H1 (cell line): ENCODE measurements at regions not wholly inside any gene's neighbourhood (a gene's known extent, or its start where the extent isn't known, plus 50 kb on each side); places are given as distances from the start of the nearest gene placed in this dataset.

Experiments used
- CTCF ChIA-PET: fragments of 300-600 bp; sonication (Branson Sonifier 250); formaldehyde crosslinking; loops from one replicate; lab custom pipeline; 2021; ENCODE audit not compliant: partially characterized antibody; lab: Charles Lee
- POLR2A ChIA-PET: fragments of 300-600 bp; sonication (Branson Sonifier 250); formaldehyde crosslinking; loops from one replicate; lab custom pipeline; 2021; ENCODE audit warnings: inconsistent platforms; ENCODE audit not compliant: partially characterized antibody; lab: Charles Lee
- DNase-seq, 2 experiments: peaks; one replicate each; pipeline versions ENCODE4 v3.0.0 to v3.0.0-alpha.2; 2010 to 2022; ENCODE audit warnings: low spot score in 2 of 2, low read depth in 1 of 2, mixed read lengths in 1 of 2
- FAIRE-seq: peaks from 2 replicates; lab custom pipeline; 2011; peaks lifted over from hg19 to GRCh38; lab: Jason Lieb, UNC
- H2AFZ ChIP-seq: 2 replicates; pipeline ENCODE4 v1.8.1; 2012; ENCODE audit warnings: low read length, inconsistent platforms
- H2AK5ac ChIP-seq: 2 replicates; pipeline ENCODE4 v1.6.1; 2013; ENCODE audit warnings: low read depth, low read length
- H2BK120ac ChIP-seq: replicated peaks from 2 replicates; pipeline ENCODE3; 2013; ENCODE audit warnings: low read depth, low read length, inconsistent platforms
- H2BK12ac ChIP-seq: 2 replicates; pipeline ENCODE4 v1.6.1; 2013; ENCODE audit warnings: low read depth, low read length
- H2BK15ac ChIP-seq: 2 replicates; pipeline ENCODE4 v1.6.1; 2013; ENCODE audit warnings: low read length
- H2BK20ac ChIP-seq: 2 replicates; pipeline ENCODE4 v1.6.1; 2013; ENCODE audit warnings: low read length
- H2BK5ac ChIP-seq: 2 replicates; pipeline ENCODE4 v1.6.1; 2013; ENCODE audit warnings: low read depth, low read length
- H3K14ac ChIP-seq: 2 replicates; pipeline ENCODE4 v1.6.1; 2013; ENCODE audit warnings: inconsistent platforms; ENCODE audit not compliant: insufficient read length
- H3K18ac ChIP-seq: 2 replicates; pipeline ENCODE4 v1.6.1; 2013; ENCODE audit warnings: low read length; ENCODE audit errors: extremely low read depth
- H3K23ac ChIP-seq: 2 replicates; pipeline ENCODE4 v1.6.1; 2013; ENCODE audit warnings: inconsistent platforms; ENCODE audit not compliant: insufficient read length
- H3K23me2 ChIP-seq: 2 replicates; pipeline ENCODE4 v1.6.1; 2013; ENCODE audit warnings: low read depth, low read length
- H3K27ac ChIP-seq: 2 replicates; pipeline ENCODE4 v1.6.1; 2011; ENCODE audit warnings: low read depth, low read length, inconsistent platforms
- H3K27me3 ChIP-seq, 4 experiments: replicated peaks in 1 of 4; 1 replicate in 1 of 4; 2 replicates in 3 of 4; pipeline versions ENCODE4 v1.6.1 to v1.8.1; 2011 to 2013; ENCODE audit warnings: low read length in 3 of 4, mild to moderate bottlenecking in 3 of 4, inconsistent platforms in 2 of 4, mixed read lengths in 2 of 4, moderate library complexity in 1 of 4; ENCODE audit not compliant: control insufficient read depth in 3 of 4, insufficient read depth in 3 of 4; ENCODE audit errors: extremely low read depth in 1 of 4
- H3K36me3 ChIP-seq, 4 experiments: 2 replicates each; pipeline versions ENCODE4 v1.6.1 to v1.8.1; 2011 to 2013; ENCODE audit warnings: mild to moderate bottlenecking in 4 of 4, low read length in 3 of 4, moderate library complexity in 2 of 4, control low read depth in 1 of 4, inconsistent platforms in 1 of 4; ENCODE audit not compliant: insufficient read depth in 4 of 4, control insufficient read depth in 2 of 4
- H3K4ac ChIP-seq: replicated peaks from 2 replicates; pipeline ENCODE3; 2013; ENCODE audit warnings: low read length, low read depth, mixed read lengths, inconsistent platforms; ENCODE audit not compliant: insufficient read length
- H3K4me1 ChIP-seq, 4 experiments: replicated peaks in 1 of 4; 1 replicate in 1 of 4; 2 replicates in 3 of 4; pipeline versions ENCODE4 v1.6.1 to v1.8.1; 2011 to 2013; ENCODE audit warnings: low read length in 3 of 4, inconsistent platforms in 2 of 4, mixed read lengths in 1 of 4; ENCODE audit not compliant: insufficient read depth in 4 of 4, control insufficient read depth in 3 of 4
- H3K4me2 ChIP-seq, 2 experiments: 2 replicates each; pipeline versions ENCODE4 v1.6.1 to v1.8.1; 2011 to 2013; ENCODE audit warnings: low read depth in 2 of 2, low read length in 2 of 2, control low read depth in 1 of 2, inconsistent platforms in 1 of 2, mild to moderate bottlenecking in 1 of 2; ENCODE audit not compliant: insufficient read depth in 1 of 2
- H3K4me3 ChIP-seq, 4 experiments: fragments of 200-600, 300-600 bp in 1 of 4; sonication (generic), shearing (Covaris generic), sonication (Bioruptor Twin) in 1 of 4; 2 replicates each; pipeline versions ENCODE4 v1.5.1 to v1.8.1; 2011 to 2016; ENCODE audit warnings: low read length in 4 of 4, low read depth in 3 of 4, control low read depth in 2 of 4, inconsistent platforms in 2 of 4, mild to moderate bottlenecking in 2 of 4, mixed read lengths in 1 of 4, moderate library complexity in 1 of 4; ENCODE audit not compliant: insufficient read depth in 2 of 4; ENCODE audit errors: extremely low read depth in 1 of 4
- H3K56ac ChIP-seq: replicated peaks from 2 replicates; pipeline ENCODE3; 2013; ENCODE audit warnings: low read depth, mild to moderate bottlenecking, mixed read lengths, low read length, inconsistent platforms; ENCODE audit not compliant: insufficient read length
- H3K79me1 ChIP-seq: 2 replicates; pipeline ENCODE4 v1.6.1; 2013; ENCODE audit warnings: low read depth, low read length, control low read depth
- H3K79me2 ChIP-seq, 2 experiments: 2 replicates each; pipeline versions ENCODE4 v1.6.1 to v1.8.1; 2012 to 2013; ENCODE audit warnings: low read length in 2 of 2, mild to moderate bottlenecking in 2 of 2, inconsistent platforms in 1 of 2; ENCODE audit not compliant: insufficient read depth in 2 of 2, control insufficient read depth in 1 of 2
- H3K9ac ChIP-seq, 4 experiments: replicated peaks in 1 of 4; 1 replicate in 1 of 4; 2 replicates in 3 of 4; pipeline versions ENCODE4 v1.6.1 to v1.8.1; 2011 to 2013; ENCODE audit warnings: low read depth in 3 of 4, low read length in 3 of 4, control low read depth in 2 of 4, mild to moderate bottlenecking in 2 of 4, moderate library complexity in 2 of 4, inconsistent platforms in 1 of 4; ENCODE audit errors: extremely low read depth in 1 of 4
- H3K9me3 ChIP-seq, 2 experiments: 2 replicates each; pipeline versions ENCODE4 v1.6.1 to v1.8.1; 2012 to 2013; ENCODE audit warnings: mild to moderate bottlenecking in 2 of 2, moderate library complexity in 2 of 2, control low read depth in 1 of 2, inconsistent platforms in 1 of 2, low read depth in 1 of 2, low read length in 1 of 2, mixed read lengths in 1 of 2; ENCODE audit not compliant: insufficient read depth in 2 of 2
- H4K20me1 ChIP-seq, 2 experiments: replicated peaks in 1 of 2; 2 replicates each; pipeline versions ENCODE3 to v1.8.1; 2011 to 2013; ENCODE audit warnings: inconsistent platforms in 2 of 2, low read length in 2 of 2, mild to moderate bottlenecking in 1 of 2; ENCODE audit not compliant: insufficient read depth in 2 of 2, control insufficient read depth in 1 of 2
- H4K5ac ChIP-seq: 2 replicates; pipeline ENCODE4 v1.6.1; 2013; ENCODE audit warnings: low read length, low read depth, mixed read lengths, inconsistent platforms; ENCODE audit not compliant: insufficient read length
- H4K8ac ChIP-seq: 2 replicates; pipeline ENCODE4 v1.8.0; 2013; ENCODE audit warnings: mild to moderate bottlenecking, moderate library complexity, low read length, inconsistent platforms; ENCODE audit not compliant: insufficient read depth; ENCODE audit errors: extremely low read depth
- H4K91ac ChIP-seq: replicated peaks from 2 replicates; pipeline ENCODE3; 2013; ENCODE audit warnings: low read length, mixed read lengths, inconsistent platforms; ENCODE audit not compliant: insufficient read length
- CHD1 ChIP-seq: IDR thresholded peaks from 2 replicates; pipeline ENCODE4 v1.6.1; 2012; ENCODE audit warnings: low read depth, low read length, improper control_type of control experiment
- NANOG ChIP-seq: IDR thresholded peaks from 2 replicates; pipeline ENCODE4 v1.6.1; 2011; ENCODE audit warnings: low read length, low read depth, mild to moderate bottlenecking, inconsistent platforms; ENCODE audit not compliant: insufficient read depth, poor library complexity, severe bottlenecking
- RXRA ChIP-seq: IDR thresholded peaks from 2 replicates; pipeline ENCODE4 v1.6.1; 2011; ENCODE audit warnings: low read depth, mild to moderate bottlenecking, low read length, moderate library complexity; ENCODE audit not compliant: insufficient read depth
- TAF1 ChIP-seq: IDR thresholded peaks from 2 replicates; pipeline ENCODE4 v1.6.1; 2011; ENCODE audit warnings: mild to moderate bottlenecking, low read depth, low read length
- TCF12 ChIP-seq: IDR thresholded peaks from 2 replicates; pipeline ENCODE4 v1.6.1; 2011; ENCODE audit warnings: low read depth, mild to moderate bottlenecking, low read length
- TEAD4 ChIP-seq: IDR thresholded peaks from 2 replicates; pipeline ENCODE4 v1.6.1; 2012; ENCODE audit warnings: low read depth, low read length, inconsistent platforms, mixed read lengths
- WGBS, 2 experiments: shearing (Covaris generic) in 1 of 2; methylation state at CpG; one replicate each; pipeline versions ENCODE4 v1.1.6 to v1.1.7; 2013 to 2015; ENCODE audit warnings: low lambda C conversion rate in 2 of 2, mixed read lengths in 2 of 2, inconsistent platforms in 1 of 2, low coverage in 1 of 2, missing lambda C conversion rate in 1 of 2; ENCODE audit not compliant: insufficient replicate concordance in 2 of 2, insufficient coverage in 1 of 2, insufficient read length in 1 of 2; ENCODE audit errors: extremely low coverage in 1 of 2, missing lambda C conversion rate in 1 of 2; 5-methylcytosine and 5-hydroxymethylcytosine counted together
- TF ChIP-seq, protein P1 (sequence below), 3 experiments: IDR thresholded peaks; 1 replicate in 2 of 3; 2 replicates in 1 of 3; pipeline versions ENCODE4 v1.5.1 to v1.6.1; 2011; ENCODE audit warnings: low read length in 3 of 3, mild to moderate bottlenecking in 3 of 3, inconsistent platforms in 2 of 3, low read depth in 1 of 3, moderate library complexity in 1 of 3; ENCODE audit not compliant: insufficient read depth in 1 of 3; ENCODE audit errors: control extremely low read depth in 1 of 3
- TF ChIP-seq, protein P2 (sequence below): IDR thresholded peaks from 2 replicates; pipeline ENCODE4 v1.6.1; 2011; ENCODE audit warnings: low read length, improper control_type of control experiment

DNA sequence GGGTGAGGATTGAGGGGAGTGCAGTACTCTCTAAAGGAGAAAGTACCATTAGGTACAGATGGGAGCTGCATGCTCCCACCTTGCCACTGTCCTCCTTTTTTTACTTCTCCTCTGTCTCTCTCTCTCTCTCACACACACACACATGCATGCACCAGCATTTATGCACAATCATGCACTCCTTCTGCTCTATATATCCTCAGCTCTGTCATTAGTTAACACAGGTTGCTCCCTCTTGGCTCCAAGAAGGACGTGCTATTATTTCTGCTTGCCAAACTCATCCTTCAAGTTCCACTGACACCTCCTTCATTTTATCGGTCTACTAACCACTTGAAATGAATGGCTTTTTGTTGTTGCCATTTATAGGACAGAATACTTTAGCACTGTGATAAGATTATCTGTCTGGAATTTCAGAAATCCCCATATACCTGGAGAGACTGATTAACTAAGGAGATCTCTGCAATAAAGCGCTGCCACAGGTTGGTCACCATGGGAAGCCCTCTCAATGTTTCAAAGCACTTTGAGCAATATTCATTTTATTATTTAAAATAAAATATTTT, 178.5 kb upstream of the TRIB2 start:
- Histone ChIP-seq H3K9ac (no peak overlapping the region), H4K5ac (no peak overlapping the region), H4K20me1 (no peaks in the 10 kb centered on the region), H2BK20ac (no peak overlapping the region), H3K14ac (no peak overlapping the region), H3K23ac (no peak overlapping the region), H3K4me2 (no peak overlapping the region), H2BK120ac (no peak overlapping the region), H3K56ac (no peak overlapping the region), H4K91ac (no peak overlapping the region), H3K4me1 (no peaks in the 10 kb centered on the region), H3K79me2 (no peaks in the 10 kb centered on the region), H3K27me3 (no peaks in the 10 kb centered on the region), H3K79me1 (no peaks in the 10 kb centered on the region), H2AFZ (no peak overlapping the region), H3K9me3 (no peaks in the 10 kb centered on the region; a peak in 1 of 4 replicates), H3K27ac (no peak overlapping the region), H3K36me3 (no peaks in the 10 kb centered on the region), H2BK15ac (no peak overlapping the region), H3K18ac (no peak overlapping the region), H4K8ac (no peak overlapping the region), H2BK12ac (no peak overlapping the region), H2BK5ac (no peak overlapping the region), H3K23me2 (no peaks in the 10 kb centered on the region; the same call in 1 of the 2 replicates), H2AK5ac (no peak overlapping the region), H3K4ac (no peak overlapping the region), H3K4me3 (no peak overlapping the region)
- ChIA-PET POLR2A (interaction anchor here (0.7 kb wide), 1 partner anchor 138 kb away, joined by 3 read pairs; no protein-coding TSS in a partner anchor), CTCF (no interaction called here)
- no peak for DNase-seq
- 90% methylated on average over 3 of the region's 3 CpGs; no CpG with 5 or more reads in 1 of the 2 experiments for WGBS, 2 experiments
- TF ChIP-seq TEAD4 (no peak), NANOG (no peak), TAF1 (no peak), CHD1 (no peak), RXRA (no peak), TCF12 (no peak)
- TF ChIP-seq, protein P1, sequence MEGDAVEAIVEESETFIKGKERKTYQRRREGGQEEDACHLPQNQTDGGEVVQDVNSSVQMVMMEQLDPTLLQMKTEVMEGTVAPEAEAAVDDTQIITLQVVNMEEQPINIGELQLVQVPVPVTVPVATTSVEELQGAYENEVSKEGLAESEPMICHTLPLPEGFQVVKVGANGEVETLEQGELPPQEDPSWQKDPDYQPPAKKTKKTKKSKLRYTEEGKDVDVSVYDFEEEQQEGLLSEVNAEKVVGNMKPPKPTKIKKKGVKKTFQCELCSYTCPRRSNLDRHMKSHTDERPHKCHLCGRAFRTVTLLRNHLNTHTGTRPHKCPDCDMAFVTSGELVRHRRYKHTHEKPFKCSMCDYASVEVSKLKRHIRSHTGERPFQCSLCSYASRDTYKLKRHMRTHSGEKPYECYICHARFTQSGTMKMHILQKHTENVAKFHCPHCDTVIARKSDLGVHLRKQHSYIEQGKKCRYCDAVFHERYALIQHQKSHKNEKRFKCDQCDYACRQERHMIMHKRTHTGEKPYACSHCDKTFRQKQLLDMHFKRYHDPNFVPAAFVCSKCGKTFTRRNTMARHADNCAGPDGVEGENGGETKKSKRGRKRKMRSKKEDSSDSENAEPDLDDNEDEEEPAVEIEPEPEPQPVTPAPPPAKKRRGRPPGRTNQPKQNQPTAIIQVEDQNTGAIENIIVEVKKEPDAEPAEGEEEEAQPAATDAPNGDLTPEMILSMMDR (IDR thresholded peaks at IDR 0.05; ENCODE audit: control extremely low read depth in 1 of 3, insufficient read depth in 1 of 3, low read depth in 1 of 3, low read length in 3 of 3): no peak
- TF ChIP-seq, protein P2, sequence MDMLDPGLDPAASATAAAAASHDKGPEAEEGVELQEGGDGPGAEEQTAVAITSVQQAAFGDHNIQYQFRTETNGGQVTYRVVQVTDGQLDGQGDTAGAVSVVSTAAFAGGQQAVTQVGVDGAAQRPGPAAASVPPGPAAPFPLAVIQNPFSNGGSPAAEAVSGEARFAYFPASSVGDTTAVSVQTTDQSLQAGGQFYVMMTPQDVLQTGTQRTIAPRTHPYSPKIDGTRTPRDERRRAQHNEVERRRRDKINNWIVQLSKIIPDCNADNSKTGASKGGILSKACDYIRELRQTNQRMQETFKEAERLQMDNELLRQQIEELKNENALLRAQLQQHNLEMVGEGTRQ: no peak
- FAIRE-seq: no peak
